ENCODE measurements at regions not wholly inside any gene's neighbourhood (a gene's known extent, or its start where the extent isn't known, plus 50 kb on each side); places are given as distances from the start of the nearest gene placed in this dataset.

DNA sequence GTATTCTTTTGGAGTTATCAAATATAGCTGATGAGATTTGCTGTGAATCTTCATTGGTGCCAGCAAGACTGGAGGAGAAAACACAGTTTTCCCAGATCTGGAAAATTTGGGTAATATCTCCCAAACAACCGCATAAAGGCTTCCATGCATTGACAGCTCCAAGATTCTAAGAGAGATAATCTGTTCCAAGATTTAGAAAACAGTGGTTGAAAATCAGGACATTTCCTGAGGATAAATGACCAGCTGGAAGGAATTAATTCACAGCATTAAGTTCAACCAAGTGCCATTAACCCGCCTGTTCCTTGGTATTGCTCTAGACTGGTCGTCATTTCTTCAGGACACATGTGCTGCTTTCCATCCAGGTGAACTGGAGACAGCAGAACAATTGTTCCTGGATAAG, 147.9 kb upstream of the PRICKLE1 start:
- TF ChIP-seq, protein P1, sequence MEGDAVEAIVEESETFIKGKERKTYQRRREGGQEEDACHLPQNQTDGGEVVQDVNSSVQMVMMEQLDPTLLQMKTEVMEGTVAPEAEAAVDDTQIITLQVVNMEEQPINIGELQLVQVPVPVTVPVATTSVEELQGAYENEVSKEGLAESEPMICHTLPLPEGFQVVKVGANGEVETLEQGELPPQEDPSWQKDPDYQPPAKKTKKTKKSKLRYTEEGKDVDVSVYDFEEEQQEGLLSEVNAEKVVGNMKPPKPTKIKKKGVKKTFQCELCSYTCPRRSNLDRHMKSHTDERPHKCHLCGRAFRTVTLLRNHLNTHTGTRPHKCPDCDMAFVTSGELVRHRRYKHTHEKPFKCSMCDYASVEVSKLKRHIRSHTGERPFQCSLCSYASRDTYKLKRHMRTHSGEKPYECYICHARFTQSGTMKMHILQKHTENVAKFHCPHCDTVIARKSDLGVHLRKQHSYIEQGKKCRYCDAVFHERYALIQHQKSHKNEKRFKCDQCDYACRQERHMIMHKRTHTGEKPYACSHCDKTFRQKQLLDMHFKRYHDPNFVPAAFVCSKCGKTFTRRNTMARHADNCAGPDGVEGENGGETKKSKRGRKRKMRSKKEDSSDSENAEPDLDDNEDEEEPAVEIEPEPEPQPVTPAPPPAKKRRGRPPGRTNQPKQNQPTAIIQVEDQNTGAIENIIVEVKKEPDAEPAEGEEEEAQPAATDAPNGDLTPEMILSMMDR (IDR thresholded peaks at IDR 0.05), result no peak
- no peak for TF ChIP-seq POLR2A (IDR thresholded peaks at IDR 0.05)
